ENCODE measurements at regions not wholly inside any gene's neighbourhood (a gene's known extent, or its start where the extent isn't known, plus 50 kb on each side); places are given as distances from the start of the nearest gene placed in this dataset.

GRCh38 chr6:163721922-163722692 lies 307.6 kb downstream of the QKI start:
- H3K4me3 ChIP-seq (ENCODE audit: control insufficient read depth, low read depth, low read length): no peak overlapping the region
- no peak for DNase-seq (ENCODE audit: low read depth)
- no peak for TF ChIP-seq CTCF (IDR thresholded peaks at IDR 0.05; ENCODE audit: control insufficient read depth, insufficient read depth, low read depth, low read length, missing control alignments)

- no peak overlapping the region for H3K4me3 ChIP-seq (ENCODE audit: control insufficient read depth, low read depth, low read length)
- DNase-seq (ENCODE audit: low read depth): no peak
- TF ChIP-seq CTCF (IDR thresholded peaks at IDR 0.05; ENCODE audit: control insufficient read depth, insufficient read depth, low read depth, low read length, missing control alignments): no peak
Measured at GRCh38 chr6:163721435-163721834, 306.9 kb downstream of the QKI start.

- TF ChIP-seq CTCF (IDR thresholded peaks at IDR 0.05; ENCODE audit: control insufficient read depth, insufficient read depth, low read depth, low read length, missing control alignments): no peak
- DNase-seq (ENCODE audit: low read depth): no peak
- H3K4me3 ChIP-seq (ENCODE audit: control insufficient read depth, low read depth, low read length): no peak overlapping the region
Measured at GRCh38 chr6:163720460-163721235, 306.1 kb downstream of the QKI start.

- DNase-seq (ENCODE audit: low read depth): no peak
- no peak for TF ChIP-seq CTCF (IDR thresholded peaks at IDR 0.05; ENCODE audit: control insufficient read depth, insufficient read depth, low read depth, low read length, missing control alignments)
Measured at GRCh38 chr6:163720005-163720404, 305.5 kb downstream of the QKI start.

GRCh38 chr6:163719028-163719742 lies 304.7 kb downstream of the QKI start:
- TF ChIP-seq CTCF (IDR thresholded peaks at IDR 0.05; ENCODE audit: control insufficient read depth, insufficient read depth, low read depth, low read length, missing control alignments): no peak
- no peak overlapping the region for H3K4me3 ChIP-seq (ENCODE audit: control insufficient read depth, low read depth, low read length)
- no peak for DNase-seq (ENCODE audit: low read depth)

More at GRCh38 chr6:163720005-163720404, 305.5 kb downstream of the QKI start:
- no peak overlapping the region for H3K4me3 ChIP-seq (ENCODE audit: control insufficient read depth, low read depth, low read length)

GRCh38 chr6:163718537-163718936 lies 304.0 kb downstream of the QKI start:
- TF ChIP-seq CTCF (IDR thresholded peaks at IDR 0.05; ENCODE audit: control insufficient read depth, insufficient read depth, low read depth, low read length, missing control alignments): no peak
- no peak for DNase-seq (ENCODE audit: low read depth)
- no peak overlapping the region for H3K4me3 ChIP-seq (ENCODE audit: control insufficient read depth, low read depth, low read length)

All from AG09309 (cell line).